Thyroid gland (tissue), 4 donors: ENCODE measurements at regions not wholly inside any gene's neighbourhood (a gene's known extent, or its start where the extent isn't known, plus 50 kb on each side); places are given as distances from the start of the nearest gene placed in this dataset.
A peak's percentile ranks its signal among the peaks of the same experiment; 100 is the strongest.

Experiments used
- DNase-seq, 2 donors: peaks; one replicate each; pipeline ENCODE4 v3.0.0-alpha.2; 2019
- H3K27ac ChIP-seq, 3 donors: fragments of 200-600 bp; sonication (generic); 1 replicate in 2 of 3; 2 replicates in 1 of 3; pipeline ENCODE4 v1.5.1; 2016 to 2019; ENCODE audit warnings: mild to moderate bottlenecking in 1 of 3, moderate library complexity in 1 of 3
- H3K27me3 ChIP-seq: fragments of 200-600 bp; sonication (generic); one replicate; pipeline ENCODE4 v1.5.1; 2019
- H3K36me3 ChIP-seq, 2 donors: fragments of 200-600 bp; sonication (generic); one replicate each; pipeline ENCODE4 v1.5.1; 2016 to 2019
- H3K4me1 ChIP-seq, 2 donors: fragments of 200-600 bp; sonication (generic); one replicate each; pipeline ENCODE4 v1.5.1; 2017 to 2019
- H3K4me3 ChIP-seq, 3 donors: fragments of 200-600 bp; sonication (generic); replicated peaks in 1 of 3; 1 replicate in 2 of 3; 2 replicates in 1 of 3; pipeline ENCODE4 v1.5.1; 2016; ENCODE audit warnings: mild to moderate bottlenecking in 1 of 3
- H3K9me3 ChIP-seq: fragments of 200-600 bp; sonication (generic); one replicate; pipeline ENCODE4 v1.5.1; 2017
- CTCF ChIP-seq, 6 experiments: fragments of 200-600 bp in 3 of 6; fragments of 450-650 bp in 3 of 6; sonication (generic) in 3 of 6; IDR thresholded peaks; one replicate each; pipeline ENCODE4 v1.5.1; 2016 to 2019; ENCODE audit warnings: antibody characterized with exemption in 6 of 6, mild to moderate bottlenecking in 2 of 6, inconsistent platforms in 1 of 6, moderate library complexity in 1 of 6
- POLR2A ChIP-seq, 2 donors: fragments of 450-650 bp; IDR thresholded peaks; one replicate each; pipeline ENCODE4 v1.6.1; 2017; ENCODE audit warnings: antibody characterized with exemption in 2 of 2, mild to moderate bottlenecking in 2 of 2, moderate library complexity in 1 of 2
- WGBS, 2 donors: methylation state at CpG; one replicate each; pipeline ENCODE4 v1.1.5; 2017; 5-methylcytosine and 5-hydroxymethylcytosine counted together
- intact Hi-C: fragments of 100-400 bp; cut with DNase I; formaldehyde crosslinking; loops from one replicate; pipeline ENCODE4 v1.15.1; 2023

GRCh38 chr20:11540558-11540957, 377.1 kb upstream of the BTBD3 start:
- no peaks in the 10 kb centered on the region for H3K4me1 ChIP-seq
- no peak for DNase-seq
- TF ChIP-seq CTCF (IDR thresholded peaks at IDR 0.05), result no peak
- no peak for TF ChIP-seq POLR2A (IDR thresholded peaks at IDR 0.05)
- intact Hi-C loops, result loop anchor here (5.0 to 10.0 kb wide), 2 partner anchors 986 to 1068 kb away; no protein-coding TSS in a partner anchor
- no peak overlapping the region for H3K4me3 ChIP-seq
- H3K27ac ChIP-seq, result no peak overlapping the region
- H3K36me3 ChIP-seq, result no peaks in the 10 kb centered on the region
- H3K9me3 ChIP-seq, result no peaks in the 10 kb centered on the region
- H3K27me3 ChIP-seq, result no peaks in the 10 kb centered on the region
- 80 to 92% methylated on average over 3 of the region's 3 CpGs for WGBS, 2 donors

- no peak for TF ChIP-seq POLR2A (IDR thresholded peaks at IDR 0.05)
- TF ChIP-seq CTCF (IDR thresholded peaks at IDR 0.05), result no peak
- Histone ChIP-seq H3K4me1 (no peaks in the 10 kb centered on the region), H3K27ac (no peak overlapping the region), H3K9me3 (no peaks in the 10 kb centered on the region), H3K36me3 (no peaks in the 10 kb centered on the region), H3K27me3 (no peaks in the 10 kb centered on the region), H3K4me3 (no peak overlapping the region)
- DNase-seq, result no peak
- 88 to 89% methylated on average over 2 of the region's 2 CpGs for WGBS, 2 donors
- intact Hi-C loops, result loop anchor here (5.0 to 10.0 kb wide), 2 partner anchors 988 to 1070 kb away; no protein-coding TSS in a partner anchor
These were observed 375.0 kb upstream of the BTBD3 start for GRCh38 chr20:11542645-11543044.

- no peaks in the 10 kb centered on the region for H3K9me3 ChIP-seq
- H3K27me3 ChIP-seq, result no peaks in the 10 kb centered on the region
- WGBS, 2 donors, result 17 to 23% methylated on average over 10 of the region's 10 CpGs
- TF ChIP-seq POLR2A (IDR thresholded peaks at IDR 0.05) (no peak), CTCF (IDR thresholded peaks at IDR 0.05) (peak; percentile 25 to 76 (median 60))
- H3K4me1 ChIP-seq, result no peaks in the 10 kb centered on the region
- H3K36me3 ChIP-seq, result no peaks in the 10 kb centered on the region
- no peak overlapping the region for H3K4me3 ChIP-seq
- peak; percentile 8 to 13 for DNase-seq
- no peak overlapping the region for H3K27ac ChIP-seq
- intact Hi-C loops, result loop anchor here (5.0 to 10.0 kb wide), 2 partner anchors 989 to 1072 kb away; no protein-coding TSS in a partner anchor
These were observed 373.5 kb upstream of the BTBD3 start for GRCh38 chr20:11544029-11544678.

GRCh38 chr20:11546939-11547338, 370.8 kb upstream of the BTBD3 start:
- TF ChIP-seq CTCF (IDR thresholded peaks at IDR 0.05) (no peak), POLR2A (IDR thresholded peaks at IDR 0.05) (no peak)
- DNase-seq, result no peak
- H3K27ac ChIP-seq, result no peak overlapping the region
- H3K4me3 ChIP-seq, result no peak overlapping the region
- no peaks in the 10 kb centered on the region for H3K9me3 ChIP-seq
- H3K4me1 ChIP-seq, result no peaks in the 10 kb centered on the region
- H3K27me3 ChIP-seq, result no peaks in the 10 kb centered on the region
- 64 to 71% methylated on average over 7 of the region's 7 CpGs for WGBS, 2 donors
- H3K36me3 ChIP-seq, result no peaks in the 10 kb centered on the region
- intact Hi-C loops, result loop anchor here (10.0 kb wide), 1 partner anchor 992 kb away; no protein-coding TSS in a partner anchor
